Esophagus (tissue), 2 donors: ENCODE measurements at regions not wholly inside any gene's neighbourhood (a gene's known extent, or its start where the extent isn't known, plus 50 kb on each side); places are given as distances from the start of the nearest gene placed in this dataset.
"Not testable (repeated sequence)": the region's sequence is repeated elsewhere in the genome, so short reads cannot be mapped to it uniquely, and the experiment has no call there.

ENCODE experiments used
- H3K27ac ChIP-seq, 2 donors: one replicate each; pipeline ENCODE4 v1.5.1; 2013; ENCODE audit warnings: low read depth in 2 of 2, mild to moderate bottlenecking in 2 of 2, inconsistent platforms in 1 of 2, low read length in 1 of 2, moderate library complexity in 1 of 2
- H3K27me3 ChIP-seq, 2 donors: one replicate each; pipeline ENCODE4 v1.6.1; 2013; ENCODE audit warnings: low read length in 2 of 2, control low read depth in 1 of 2, mild to moderate bottlenecking in 1 of 2; ENCODE audit not compliant: insufficient read depth in 2 of 2, control insufficient read depth in 1 of 2
- H3K36me3 ChIP-seq, 2 donors: one replicate each; pipeline ENCODE4 v1.6.1; 2013; ENCODE audit warnings: low read length in 1 of 2; ENCODE audit not compliant: control insufficient read depth in 2 of 2, insufficient read depth in 2 of 2
- H3K4me1 ChIP-seq, 2 donors: one replicate each; pipeline ENCODE4 v1.6.1; 2013; ENCODE audit warnings: low read length in 1 of 2; ENCODE audit not compliant: control insufficient read depth in 2 of 2, insufficient read depth in 2 of 2
- H3K4me3 ChIP-seq, 2 donors: one replicate each; pipeline ENCODE4 v1.5.1; 2013; ENCODE audit warnings: low read length in 2 of 2, mild to moderate bottlenecking in 2 of 2, low read depth in 1 of 2, moderate library complexity in 1 of 2
- H3K9me3 ChIP-seq, 2 donors: one replicate each; pipeline ENCODE4 v1.6.1; 2013; ENCODE audit warnings: mild to moderate bottlenecking in 2 of 2, low read depth in 1 of 2, low read length in 1 of 2, moderate library complexity in 1 of 2; ENCODE audit not compliant: control insufficient read depth in 2 of 2, insufficient read depth in 1 of 2
- WGBS, 2 donors: extraction: QIAGEN DNeasy Blood & Tissue Kit; methylation state at CpG; one replicate each; pipeline ENCODE4 v1.1.7; 2013; 5-methylcytosine and 5-hydroxymethylcytosine counted together
- donor health status: healthy with polysubstance abuse.
- donor health status: Bipolar disorder and iron deficiency.

- no peaks in the 10 kb centered on the region for H3K36me3 ChIP-seq
- H3K9me3 ChIP-seq: no peaks in the 10 kb centered on the region
- WGBS, 2 donors: 58 to 73% methylated on average over 4 of the region's 4 CpGs
- no peak overlapping the region for H3K4me3 ChIP-seq
- H3K27me3 ChIP-seq: no peaks in the 10 kb centered on the region
- H3K27ac ChIP-seq: no peak overlapping the region
- H3K4me1 ChIP-seq: no peaks in the 10 kb centered on the region
Measured at GRCh38 chr7:91352091-91352490, 87.9 kb downstream of the FZD1 start.

GRCh38 chr7:91353848-91354247 is 89.6 kb downstream of the FZD1 start:
- H3K27ac ChIP-seq: no peak overlapping the region
- H3K4me1 ChIP-seq: no peaks in the 10 kb centered on the region
- no peaks in the 10 kb centered on the region for H3K9me3 ChIP-seq
- WGBS, 2 donors: 75% methylated on average over 2 of the region's 2 CpGs
- H3K4me3 ChIP-seq: no peak overlapping the region
- no peaks in the 10 kb centered on the region for H3K27me3 ChIP-seq
- no peaks in the 10 kb centered on the region for H3K36me3 ChIP-seq

- 67 to 75% methylated on average over 7 of the region's 7 CpGs for WGBS, 2 donors
- no peaks in the 10 kb centered on the region for H3K4me1 ChIP-seq
- no peak overlapping the region for H3K4me3 ChIP-seq
- no peaks in the 10 kb centered on the region for H3K36me3 ChIP-seq
- no peaks in the 10 kb centered on the region for H3K9me3 ChIP-seq
- H3K27ac ChIP-seq: no peak overlapping the region
- H3K27me3 ChIP-seq: no peaks in the 10 kb centered on the region
Measured at GRCh38 chr7:91355695-91356435, 91.6 kb downstream of the FZD1 start.

DNA sequence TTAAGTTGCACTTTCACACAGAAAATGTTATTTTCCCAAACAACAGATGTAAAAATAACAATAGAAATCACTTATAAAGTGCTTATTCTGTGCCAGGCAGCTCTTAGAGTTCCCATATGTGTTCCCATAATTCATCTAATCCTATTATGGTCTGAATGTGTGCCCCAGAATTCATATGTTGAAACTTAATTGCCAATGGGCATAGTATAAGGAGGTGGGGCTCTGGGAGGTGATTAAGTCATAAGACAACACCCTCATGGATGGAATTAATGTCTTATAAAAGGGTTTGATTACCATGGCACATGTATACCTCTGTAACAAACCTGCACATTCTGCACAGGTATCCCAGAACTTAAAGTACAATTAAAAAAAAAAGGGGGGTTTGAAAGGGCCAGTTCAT is 92.7 kb downstream of the FZD1 start:
- Histone ChIP-seq H3K4me1 (no peaks in the 10 kb centered on the region), H3K36me3 (no peaks in the 10 kb centered on the region), H3K27me3 (no peaks in the 10 kb centered on the region), H3K27ac (no peak overlapping the region), H3K9me3 (no peaks in the 10 kb centered on the region), H3K4me3 (no peak overlapping the region)

- Histone ChIP-seq H3K27ac (no peak overlapping the region), H3K27me3 (no peaks in the 10 kb centered on the region), H3K36me3 (no peaks in the 10 kb centered on the region), H3K9me3 (no peaks in the 10 kb centered on the region), H3K4me1 (no peaks in the 10 kb centered on the region), H3K4me3 (no peak overlapping the region)
- WGBS, 2 donors: 82 to 85% methylated on average over 1 of the region's 1 CpG
Measured at GRCh38 chr7:91357379-91357778, 93.1 kb downstream of the FZD1 start.

DNA sequence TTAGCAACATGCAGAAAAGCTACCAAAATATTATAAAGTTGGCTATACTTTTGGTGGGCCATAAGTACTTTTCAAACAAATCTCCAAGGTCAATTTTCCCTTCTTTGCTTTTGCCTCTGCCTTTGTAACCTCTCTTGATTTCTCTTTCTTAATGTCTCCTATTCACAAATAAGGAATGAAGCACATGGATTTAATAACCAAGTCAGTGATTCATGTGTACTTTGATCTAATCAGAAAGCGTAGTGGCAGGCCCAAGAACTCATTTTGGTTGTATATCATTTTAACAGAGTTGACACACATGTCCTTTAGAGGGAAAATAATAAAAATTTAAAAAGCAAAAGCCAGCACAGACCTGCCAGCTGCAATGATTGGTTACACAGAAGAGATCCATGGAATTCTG is 93.7 kb downstream of the FZD1 start:
- Histone ChIP-seq H3K27ac (no peak overlapping the region), H3K9me3 (no peaks in the 10 kb centered on the region), H3K27me3 (no peaks in the 10 kb centered on the region), H3K4me1 (no peaks in the 10 kb centered on the region), H3K36me3 (no peaks in the 10 kb centered on the region), H3K4me3 (no peak overlapping the region)
- WGBS, 2 donors: 52 to 59% methylated on average over 1 of the region's 1 CpG

- WGBS, 2 donors: 53 to 58% methylated on average over 2 of the region's 2 CpGs
- Histone ChIP-seq H3K27me3 (no peaks in the 10 kb centered on the region), H3K27ac (no peak overlapping the region), H3K4me3 (no peak overlapping the region), H3K4me1 (no peaks in the 10 kb centered on the region), H3K36me3 (no peaks in the 10 kb centered on the region), H3K9me3 (no peaks in the 10 kb centered on the region)
Measured at GRCh38 chr7:91358303-91358702, 94.1 kb downstream of the FZD1 start.

- H3K27ac ChIP-seq, H3K4me3 ChIP-seq, H3K9me3 ChIP-seq, H3K27me3 ChIP-seq, H3K4me1 ChIP-seq, H3K36me3 ChIP-seq: not testable (repeated sequence)
- 77 to 94% methylated on average over 5 of the region's 5 CpGs for WGBS, 2 donors
Measured at GRCh38 chr7:91365097-91365496, 100.9 kb downstream of the FZD1 start.

DNA sequence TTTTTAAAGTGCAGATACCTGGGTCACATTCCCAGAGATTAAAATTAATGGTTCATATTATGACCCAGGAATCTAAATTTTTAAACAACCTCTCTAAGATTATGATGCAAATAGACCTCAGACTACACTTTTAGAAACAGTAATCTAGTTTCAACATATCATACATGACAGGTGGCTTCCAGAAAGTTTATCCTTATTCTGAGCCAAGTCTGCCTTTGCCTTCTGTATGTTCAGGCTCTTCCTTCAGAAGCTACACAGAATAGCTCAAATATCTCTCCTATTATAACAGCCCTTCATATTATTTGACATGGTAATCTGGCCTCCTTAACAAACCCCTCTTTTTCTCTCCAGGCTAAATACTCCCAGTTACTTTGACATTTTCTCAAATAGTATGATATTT is 101.9 kb downstream of the FZD1 start:
- H3K27ac ChIP-seq: no peak overlapping the region

DNA sequence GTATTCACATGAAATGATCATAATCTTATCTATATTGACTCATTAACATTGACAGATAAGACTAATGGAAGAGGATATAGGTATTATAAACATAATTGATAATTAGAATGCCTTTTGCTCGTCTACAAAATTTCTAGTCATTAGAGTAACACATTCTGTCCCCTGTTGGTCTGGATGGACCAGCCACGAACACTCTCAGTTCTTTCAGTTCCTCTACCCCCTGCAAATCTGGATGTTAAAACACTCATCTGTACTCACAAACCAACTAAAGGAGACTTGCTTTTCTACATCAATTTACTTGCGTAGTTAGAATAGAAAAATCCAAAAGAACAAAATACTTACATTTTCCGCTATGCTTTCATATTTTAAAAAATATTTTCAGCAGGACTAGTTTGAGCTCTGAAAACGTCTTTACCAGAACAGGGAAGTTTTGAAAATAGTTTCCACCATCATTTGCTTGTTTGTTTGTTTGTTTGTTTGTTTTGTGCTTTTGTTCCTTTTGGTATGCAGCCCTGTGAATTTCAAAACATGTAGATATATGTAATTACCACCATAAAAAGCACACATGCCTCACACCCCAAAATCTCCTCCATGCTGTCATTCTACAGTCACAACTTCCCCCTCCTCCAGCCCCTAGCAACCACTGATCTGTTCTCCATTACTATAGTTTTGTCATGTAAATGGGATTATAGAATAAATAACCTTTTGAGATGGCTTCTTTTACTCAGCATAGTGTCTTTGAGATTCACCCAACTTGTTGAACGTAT is 103.8 kb downstream of the FZD1 start:
- no peak overlapping the region for H3K27ac ChIP-seq
- no peaks in the 10 kb centered on the region for H3K36me3 ChIP-seq
- no peaks in the 10 kb centered on the region for H3K9me3 ChIP-seq
- WGBS, 2 donors: 70 to 81% methylated on average over 6 of the region's 6 CpGs
- no peaks in the 10 kb centered on the region for H3K27me3 ChIP-seq
- no peaks in the 10 kb centered on the region for H3K4me1 ChIP-seq
- H3K4me3 ChIP-seq: no peak overlapping the region

More for the DNA sequence above, 101.9 kb downstream of the FZD1 start:
- no peaks in the 10 kb centered on the region for H3K9me3 ChIP-seq
- no peaks in the 10 kb centered on the region for H3K27me3 ChIP-seq
- no peaks in the 10 kb centered on the region for H3K4me1 ChIP-seq
- no peaks in the 10 kb centered on the region for H3K36me3 ChIP-seq
- H3K4me3 ChIP-seq: no peak overlapping the region
